ENCODE measurements at regions not wholly inside any gene's neighbourhood (a gene's known extent, or its start where the extent isn't known, plus 50 kb on each side); places are given as distances from the start of the nearest gene placed in this dataset.

DNA sequence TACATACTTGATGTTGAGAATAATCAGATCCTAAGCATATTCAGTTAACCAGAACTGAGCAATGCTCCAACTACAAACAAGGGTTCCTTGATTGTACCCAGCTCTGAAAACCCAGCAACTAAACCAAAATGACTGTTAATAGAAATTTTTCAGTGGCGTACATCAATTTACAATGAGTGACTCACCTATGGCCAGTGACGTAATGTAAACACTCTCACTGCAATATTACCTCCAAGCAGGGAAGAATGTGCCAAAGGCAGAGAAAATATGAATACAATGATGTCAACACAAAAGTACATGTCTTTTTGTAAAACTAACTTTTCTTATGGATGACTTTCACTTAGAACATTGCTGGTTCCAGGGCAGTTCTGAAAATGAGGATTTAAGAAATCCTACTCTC is 611.3 kb downstream of the EDEM1 start:
- no peak for TF ChIP-seq CTCF (conservative IDR thresholded peaks at IDR 0.05)
- TF ChIP-seq ZFX (IDR thresholded peaks at IDR 0.05), result no peak
